ENCODE measurements at regions not wholly inside any gene's neighbourhood (a gene's known extent, or its start where the extent isn't known, plus 50 kb on each side); places are given as distances from the start of the nearest gene placed in this dataset.
"Not testable (repeated sequence)": the region's sequence is repeated elsewhere in the genome, so short reads cannot be mapped to it uniquely, and the experiment has no call there.

GRCh38 chr17:31786796-31787481, 72.1 kb downstream of the COPRS start:
- no peaks in the 10 kb centered on the region for H3K4me1 ChIP-seq (ENCODE audit: control insufficient read depth in 3 of 3, insufficient read depth in 3 of 3, low read length in 3 of 3)
- no peak overlapping the region for H3K9ac ChIP-seq (ENCODE audit: low read depth in 1 of 3, low read length in 3 of 3)
- no peak overlapping the region for H3K4me3 ChIP-seq (ENCODE audit: low read length in 3 of 3)
- no peaks in the 10 kb centered on the region for H3K9me3 ChIP-seq (ENCODE audit: control insufficient read depth in 3 of 3, low read length in 3 of 3)
- no peaks in the 10 kb centered on the region for H3K27me3 ChIP-seq (ENCODE audit: control insufficient read depth in 3 of 3, insufficient read depth in 3 of 3, low read length in 3 of 3)
- H3K36me3 ChIP-seq (ENCODE audit: control insufficient read depth in 3 of 3, insufficient read depth in 3 of 3, low read length in 3 of 3), result no peaks in the 10 kb centered on the region
- no peak overlapping the region for H3K27ac ChIP-seq (ENCODE audit: low read depth, low read length)

- Histone ChIP-seq H3K4me1 (ENCODE audit: control insufficient read depth in 3 of 3, insufficient read depth in 3 of 3, low read length in 3 of 3) (no peaks in the 10 kb centered on the region), H3K4me3 (ENCODE audit: low read length in 3 of 3) (no peak overlapping the region), H3K36me3 (ENCODE audit: control insufficient read depth in 3 of 3, insufficient read depth in 3 of 3, low read length in 3 of 3) (no peaks in the 10 kb centered on the region), H3K9me3 (ENCODE audit: control insufficient read depth in 3 of 3, low read length in 3 of 3) (peaks cover 0 to 3% (median 0%) of the 10 kb centered on the region in 3 donors), H3K27ac (ENCODE audit: low read depth, low read length) (no peak overlapping the region), H3K27me3 (ENCODE audit: control insufficient read depth in 3 of 3, insufficient read depth in 3 of 3, low read length in 3 of 3) (no peaks in the 10 kb centered on the region), H3K9ac (ENCODE audit: low read depth in 1 of 3, low read length in 3 of 3) (no peak overlapping the region)
Observed at GRCh38 chr17:31780483-31780882, 78.6 kb downstream of the COPRS start.

- Histone ChIP-seq H3K27me3 (ENCODE audit: control insufficient read depth in 3 of 3, insufficient read depth in 3 of 3, low read length in 3 of 3) (no peaks in the 10 kb centered on the region), H3K27ac (ENCODE audit: low read depth, low read length) (no peak overlapping the region), H3K4me1 (ENCODE audit: control insufficient read depth in 3 of 3, insufficient read depth in 3 of 3, low read length in 3 of 3) (no peaks in the 10 kb centered on the region), H3K36me3 (ENCODE audit: control insufficient read depth in 3 of 3, insufficient read depth in 3 of 3, low read length in 3 of 3) (no peaks in the 10 kb centered on the region), H3K9me3 (ENCODE audit: control insufficient read depth in 3 of 3, low read length in 3 of 3) (peaks cover 0 to 3% (median 0%) of the 10 kb centered on the region in 3 donors), H3K4me3 (ENCODE audit: low read length in 3 of 3) (no peak overlapping the region), H3K9ac (ENCODE audit: low read depth in 1 of 3, low read length in 3 of 3) (no peak overlapping the region)
Observed at GRCh38 chr17:31778523-31778922, 80.5 kb downstream of the COPRS start.

GRCh38 chr17:31771328-31771727, 87.7 kb downstream of the COPRS start:
- not testable (repeated sequence) for H3K4me3 ChIP-seq (ENCODE audit: low read length in 3 of 3); H3K9ac ChIP-seq (ENCODE audit: low read depth in 1 of 3, low read length in 3 of 3); H3K4me1 ChIP-seq (ENCODE audit: control insufficient read depth in 3 of 3, insufficient read depth in 3 of 3, low read length in 3 of 3); H3K36me3 ChIP-seq (ENCODE audit: control insufficient read depth in 3 of 3, insufficient read depth in 3 of 3, low read length in 3 of 3); H3K27me3 ChIP-seq (ENCODE audit: control insufficient read depth in 3 of 3, insufficient read depth in 3 of 3, low read length in 3 of 3); H3K27ac ChIP-seq (ENCODE audit: low read depth, low read length); H3K9me3 ChIP-seq (ENCODE audit: control insufficient read depth in 3 of 3, low read length in 3 of 3)

GRCh38 chr17:31770501-31770900, 88.5 kb downstream of the COPRS start:
- not testable (repeated sequence) for H3K36me3 ChIP-seq (ENCODE audit: control insufficient read depth in 3 of 3, insufficient read depth in 3 of 3, low read length in 3 of 3)

GRCh38 chr17:31761836-31762510, 97.1 kb downstream of the COPRS start:
- H3K9ac ChIP-seq (ENCODE audit: low read depth in 1 of 3, low read length in 3 of 3); H3K4me3 ChIP-seq (ENCODE audit: low read length in 3 of 3); H3K9me3 ChIP-seq (ENCODE audit: control insufficient read depth in 3 of 3, low read length in 3 of 3); H3K27me3 ChIP-seq (ENCODE audit: control insufficient read depth in 3 of 3, insufficient read depth in 3 of 3, low read length in 3 of 3); H3K27ac ChIP-seq (ENCODE audit: low read depth, low read length); H3K36me3 ChIP-seq (ENCODE audit: control insufficient read depth in 3 of 3, insufficient read depth in 3 of 3, low read length in 3 of 3); H3K4me1 ChIP-seq (ENCODE audit: control insufficient read depth in 3 of 3, insufficient read depth in 3 of 3, low read length in 3 of 3): not testable (repeated sequence)

More at GRCh38 chr17:31770501-31770900, 88.5 kb downstream of the COPRS start:
- not testable (repeated sequence) for H3K4me3 ChIP-seq (ENCODE audit: low read length in 3 of 3); H3K9ac ChIP-seq (ENCODE audit: low read depth in 1 of 3, low read length in 3 of 3); H3K27me3 ChIP-seq (ENCODE audit: control insufficient read depth in 3 of 3, insufficient read depth in 3 of 3, low read length in 3 of 3); H3K4me1 ChIP-seq (ENCODE audit: control insufficient read depth in 3 of 3, insufficient read depth in 3 of 3, low read length in 3 of 3); H3K9me3 ChIP-seq (ENCODE audit: control insufficient read depth in 3 of 3, low read length in 3 of 3); H3K27ac ChIP-seq (ENCODE audit: low read depth, low read length)

GRCh38 chr17:31758646-31759045, 100.4 kb downstream of the COPRS start:
- no peaks in the 10 kb centered on the region for H3K36me3 ChIP-seq (ENCODE audit: control insufficient read depth in 3 of 3, insufficient read depth in 3 of 3, low read length in 3 of 3)
- no peaks in the 10 kb centered on the region for H3K27me3 ChIP-seq (ENCODE audit: control insufficient read depth in 3 of 3, insufficient read depth in 3 of 3, low read length in 3 of 3)
- H3K9me3 ChIP-seq (ENCODE audit: control insufficient read depth in 3 of 3, low read length in 3 of 3), result no peaks in the 10 kb centered on the region
- peaks cover 0 to 2% (median 2%) of the 10 kb centered on the region in 3 donors for H3K4me1 ChIP-seq (ENCODE audit: control insufficient read depth in 3 of 3, insufficient read depth in 3 of 3, low read length in 3 of 3)
- H3K4me3 ChIP-seq (ENCODE audit: low read length in 3 of 3), result no peak overlapping the region
- H3K27ac ChIP-seq (ENCODE audit: low read depth, low read length), result no peak overlapping the region
- H3K9ac ChIP-seq (ENCODE audit: low read depth in 1 of 3, low read length in 3 of 3), result no peak overlapping the region

GRCh38 chr17:31757097-31757496, 101.9 kb downstream of the COPRS start:
- peaks cover 0 to 4% (median 3%) of the 10 kb centered on the region in 3 donors for H3K4me1 ChIP-seq (ENCODE audit: control insufficient read depth in 3 of 3, insufficient read depth in 3 of 3, low read length in 3 of 3)
- no peak overlapping the region for H3K27ac ChIP-seq (ENCODE audit: low read depth, low read length)
- no peak overlapping the region for H3K4me3 ChIP-seq (ENCODE audit: low read length in 3 of 3)
- no peaks in the 10 kb centered on the region for H3K36me3 ChIP-seq (ENCODE audit: control insufficient read depth in 3 of 3, insufficient read depth in 3 of 3, low read length in 3 of 3)
- H3K9ac ChIP-seq (ENCODE audit: low read depth in 1 of 3, low read length in 3 of 3), result no peak overlapping the region
- H3K9me3 ChIP-seq (ENCODE audit: control insufficient read depth in 3 of 3, low read length in 3 of 3), result no peaks in the 10 kb centered on the region
- H3K27me3 ChIP-seq (ENCODE audit: control insufficient read depth in 3 of 3, insufficient read depth in 3 of 3, low read length in 3 of 3), result no peaks in the 10 kb centered on the region

- Histone ChIP-seq H3K27ac (ENCODE audit: low read depth, low read length) (no peak overlapping the region), H3K27me3 (ENCODE audit: control insufficient read depth in 3 of 3, insufficient read depth in 3 of 3, low read length in 3 of 3) (no peaks in the 10 kb centered on the region), H3K36me3 (ENCODE audit: control insufficient read depth in 3 of 3, insufficient read depth in 3 of 3, low read length in 3 of 3) (no peaks in the 10 kb centered on the region), H3K9ac (ENCODE audit: low read depth in 1 of 3, low read length in 3 of 3) (no peak overlapping the region), H3K9me3 (ENCODE audit: control insufficient read depth in 3 of 3, low read length in 3 of 3) (no peaks in the 10 kb centered on the region), H3K4me1 (ENCODE audit: control insufficient read depth in 3 of 3, insufficient read depth in 3 of 3, low read length in 3 of 3) (peaks cover 0 to 4% (median 3%) of the 10 kb centered on the region in 3 donors), H3K4me3 (ENCODE audit: low read length in 3 of 3) (no peak overlapping the region)
Observed at GRCh38 chr17:31754239-31754945, 104.7 kb downstream of the COPRS start.

- no peak overlapping the region for H3K27ac ChIP-seq (ENCODE audit: low read depth, low read length)
- H3K4me1 ChIP-seq (ENCODE audit: control insufficient read depth in 3 of 3, insufficient read depth in 3 of 3, low read length in 3 of 3), result peaks cover 0 to 4% (median 3%) of the 10 kb centered on the region in 3 donors
- H3K36me3 ChIP-seq (ENCODE audit: control insufficient read depth in 3 of 3, insufficient read depth in 3 of 3, low read length in 3 of 3), result no peaks in the 10 kb centered on the region
- H3K9me3 ChIP-seq (ENCODE audit: control insufficient read depth in 3 of 3, low read length in 3 of 3), result no peaks in the 10 kb centered on the region
- H3K27me3 ChIP-seq (ENCODE audit: control insufficient read depth in 3 of 3, insufficient read depth in 3 of 3, low read length in 3 of 3), result no peaks in the 10 kb centered on the region
- H3K9ac ChIP-seq (ENCODE audit: low read depth in 1 of 3, low read length in 3 of 3), result no peak overlapping the region
- no peak overlapping the region for H3K4me3 ChIP-seq (ENCODE audit: low read length in 3 of 3)
Observed at GRCh38 chr17:31753011-31753410, 106.0 kb downstream of the COPRS start.
